Endothelial cell (in vitro differentiated cells): ENCODE measurements at regions not wholly inside any gene's neighbourhood (a gene's known extent, or its start where the extent isn't known, plus 50 kb on each side); places are given as distances from the start of the nearest gene placed in this dataset.

ENCODE experiments used
- DNase-seq: peaks from one replicate; pipeline ENCODE4 v3.0.0; 2021; ENCODE audit warnings: low spot score
- H3K27ac Mint-ChIP-seq: one replicate; pipeline ENCODE4 v1.8.0; 2021; ENCODE audit warnings: mixed read lengths, inconsistent platforms; ENCODE audit not compliant: unreplicated experiment
- H3K27me3 Mint-ChIP-seq: one replicate; pipeline ENCODE4 v1.8.0; 2021; ENCODE audit warnings: mild to moderate bottlenecking, moderate library complexity, mixed read lengths, inconsistent platforms; ENCODE audit not compliant: unreplicated experiment
- H3K36me3 Mint-ChIP-seq: one replicate; pipeline ENCODE4 v1.8.0; 2021; ENCODE audit warnings: mild to moderate bottlenecking, low read depth, mixed read lengths, inconsistent platforms; ENCODE audit not compliant: unreplicated experiment
- H3K4me1 Mint-ChIP-seq: one replicate; pipeline ENCODE4 v1.8.0; 2021; ENCODE audit warnings: mild to moderate bottlenecking, mixed read lengths, inconsistent platforms; ENCODE audit not compliant: unreplicated experiment
- H3K4me3 Mint-ChIP-seq: one replicate; pipeline ENCODE4 v1.8.0; 2021; ENCODE audit warnings: mild to moderate bottlenecking, mixed read lengths, inconsistent platforms; ENCODE audit not compliant: unreplicated experiment
- H3K9me3 Mint-ChIP-seq: one replicate; pipeline ENCODE4 v1.8.0; 2021; ENCODE audit warnings: mixed read lengths, inconsistent platforms; ENCODE audit not compliant: unreplicated experiment
- TF ChIP-seq, protein P1 (sequence below): fragments of 200-600 bp; sonication (generic); IDR thresholded peaks from one replicate; pipeline ENCODE4 v1.5.0; 2021; ENCODE audit warnings: antibody characterized with exemption; ENCODE audit not compliant: unreplicated experiment

GRCh38 chr16:59586331-59586730 is 852.2 kb upstream of the GOT2 start:
- H3K36me3 Mint-ChIP-seq, result no peaks in the 10 kb centered on the region
- no peak for DNase-seq
- TF ChIP-seq, protein P1, sequence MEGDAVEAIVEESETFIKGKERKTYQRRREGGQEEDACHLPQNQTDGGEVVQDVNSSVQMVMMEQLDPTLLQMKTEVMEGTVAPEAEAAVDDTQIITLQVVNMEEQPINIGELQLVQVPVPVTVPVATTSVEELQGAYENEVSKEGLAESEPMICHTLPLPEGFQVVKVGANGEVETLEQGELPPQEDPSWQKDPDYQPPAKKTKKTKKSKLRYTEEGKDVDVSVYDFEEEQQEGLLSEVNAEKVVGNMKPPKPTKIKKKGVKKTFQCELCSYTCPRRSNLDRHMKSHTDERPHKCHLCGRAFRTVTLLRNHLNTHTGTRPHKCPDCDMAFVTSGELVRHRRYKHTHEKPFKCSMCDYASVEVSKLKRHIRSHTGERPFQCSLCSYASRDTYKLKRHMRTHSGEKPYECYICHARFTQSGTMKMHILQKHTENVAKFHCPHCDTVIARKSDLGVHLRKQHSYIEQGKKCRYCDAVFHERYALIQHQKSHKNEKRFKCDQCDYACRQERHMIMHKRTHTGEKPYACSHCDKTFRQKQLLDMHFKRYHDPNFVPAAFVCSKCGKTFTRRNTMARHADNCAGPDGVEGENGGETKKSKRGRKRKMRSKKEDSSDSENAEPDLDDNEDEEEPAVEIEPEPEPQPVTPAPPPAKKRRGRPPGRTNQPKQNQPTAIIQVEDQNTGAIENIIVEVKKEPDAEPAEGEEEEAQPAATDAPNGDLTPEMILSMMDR, result no peak
- H3K27me3 Mint-ChIP-seq, result no peaks in the 10 kb centered on the region
- H3K4me3 Mint-ChIP-seq, result no peak overlapping the region
- H3K9me3 Mint-ChIP-seq, result no peaks in the 10 kb centered on the region
- no peaks in the 10 kb centered on the region for H3K4me1 Mint-ChIP-seq
- no peak overlapping the region for H3K27ac Mint-ChIP-seq

DNA sequence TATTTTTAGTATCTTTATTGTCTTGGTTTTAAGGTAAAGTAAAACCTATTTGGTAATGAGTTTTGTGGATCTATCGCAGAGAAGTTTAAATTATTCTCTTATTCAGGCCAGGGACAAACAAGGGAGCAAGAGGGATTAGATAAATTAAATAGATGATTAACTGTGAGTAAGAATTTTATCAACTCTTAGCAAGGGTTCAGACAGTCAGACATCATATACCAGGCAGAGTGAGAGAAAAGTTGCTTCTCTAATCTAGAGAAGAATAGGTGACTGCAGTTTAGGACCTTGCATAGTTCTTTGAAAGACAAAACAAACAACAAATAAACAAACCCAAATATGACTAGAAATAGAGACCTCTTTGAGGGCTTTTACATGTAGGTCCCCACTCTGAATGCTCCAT is 840.2 kb upstream of the GOT2 start:
- TF ChIP-seq, protein P1, result no peak
- H3K4me1 Mint-ChIP-seq, result no peaks in the 10 kb centered on the region
- H3K9me3 Mint-ChIP-seq, result no peaks in the 10 kb centered on the region
- DNase-seq, result no peak
- no peak overlapping the region for H3K27ac Mint-ChIP-seq
- no peak overlapping the region for H3K4me3 Mint-ChIP-seq
- no peaks in the 10 kb centered on the region for H3K36me3 Mint-ChIP-seq
- H3K27me3 Mint-ChIP-seq, result no peaks in the 10 kb centered on the region

GRCh38 chr16:59573528-59574271 is 839.6 kb upstream of the GOT2 start:
- TF ChIP-seq, protein P1, result no peak
- Mint-ChIP-seq H3K27me3 (no peaks in the 10 kb centered on the region), H3K36me3 (no peaks in the 10 kb centered on the region), H3K4me3 (no peak overlapping the region), H3K4me1 (no peaks in the 10 kb centered on the region), H3K9me3 (no peaks in the 10 kb centered on the region), H3K27ac (no peak overlapping the region)
- DNase-seq, result no peak

DNA sequence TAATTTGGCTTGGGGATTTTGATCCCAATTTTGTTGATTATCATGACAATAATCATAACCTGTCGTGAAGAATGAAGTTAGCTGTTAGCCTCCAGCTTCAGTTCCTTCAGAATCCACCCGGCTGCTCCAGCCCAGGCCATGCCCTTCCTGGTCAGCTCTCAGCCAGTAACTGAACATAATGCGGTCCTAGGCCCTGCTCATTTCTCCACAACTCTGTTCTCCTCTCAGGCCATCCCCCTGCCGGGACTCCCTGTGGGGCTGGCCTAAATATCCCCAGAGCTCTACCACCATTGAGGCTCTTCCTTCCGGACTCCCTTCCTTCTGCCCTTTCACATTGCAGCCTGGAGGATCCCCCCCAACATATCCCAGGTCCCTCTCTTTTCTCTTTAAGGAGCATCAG is 833.4 kb upstream of the GOT2 start:
- no peak for DNase-seq
- H3K36me3 Mint-ChIP-seq, result no peaks in the 10 kb centered on the region
- TF ChIP-seq, protein P1, result no peak
- H3K27ac Mint-ChIP-seq, result no peak overlapping the region
- H3K4me1 Mint-ChIP-seq, result no peaks in the 10 kb centered on the region
- no peaks in the 10 kb centered on the region for H3K9me3 Mint-ChIP-seq
- no peak overlapping the region for H3K4me3 Mint-ChIP-seq
- H3K27me3 Mint-ChIP-seq, result no peaks in the 10 kb centered on the region

GRCh38 chr16:59566446-59566845 is 832.3 kb upstream of the GOT2 start:
- no peak for DNase-seq
- TF ChIP-seq, protein P1, result no peak
- no peaks in the 10 kb centered on the region for H3K36me3 Mint-ChIP-seq
- no peaks in the 10 kb centered on the region for H3K4me1 Mint-ChIP-seq
- no peaks in the 10 kb centered on the region for H3K9me3 Mint-ChIP-seq
- H3K27me3 Mint-ChIP-seq, result no peaks in the 10 kb centered on the region
- H3K4me3 Mint-ChIP-seq, result no peak overlapping the region
- no peak overlapping the region for H3K27ac Mint-ChIP-seq
